GM12873 (cell line): ENCODE measurements at regions not wholly inside any gene's neighbourhood (a gene's known extent, or its start where the extent isn't known, plus 50 kb on each side); places are given as distances from the start of the nearest gene placed in this dataset.

Experiments used
- TF ChIP-seq, protein P1 (sequence below): IDR thresholded peaks from 2 replicates; pipeline ENCODE4 v1.5.1; 2012; ENCODE audit warnings: low read depth, mild to moderate bottlenecking, moderate library complexity, low read length, control low read depth; ENCODE audit not compliant: insufficient read depth; ENCODE audit errors: missing control alignments

GRCh38 chr4:179803857-179804256, 2361.6 kb upstream of the AGA start:
- TF ChIP-seq, protein P1, sequence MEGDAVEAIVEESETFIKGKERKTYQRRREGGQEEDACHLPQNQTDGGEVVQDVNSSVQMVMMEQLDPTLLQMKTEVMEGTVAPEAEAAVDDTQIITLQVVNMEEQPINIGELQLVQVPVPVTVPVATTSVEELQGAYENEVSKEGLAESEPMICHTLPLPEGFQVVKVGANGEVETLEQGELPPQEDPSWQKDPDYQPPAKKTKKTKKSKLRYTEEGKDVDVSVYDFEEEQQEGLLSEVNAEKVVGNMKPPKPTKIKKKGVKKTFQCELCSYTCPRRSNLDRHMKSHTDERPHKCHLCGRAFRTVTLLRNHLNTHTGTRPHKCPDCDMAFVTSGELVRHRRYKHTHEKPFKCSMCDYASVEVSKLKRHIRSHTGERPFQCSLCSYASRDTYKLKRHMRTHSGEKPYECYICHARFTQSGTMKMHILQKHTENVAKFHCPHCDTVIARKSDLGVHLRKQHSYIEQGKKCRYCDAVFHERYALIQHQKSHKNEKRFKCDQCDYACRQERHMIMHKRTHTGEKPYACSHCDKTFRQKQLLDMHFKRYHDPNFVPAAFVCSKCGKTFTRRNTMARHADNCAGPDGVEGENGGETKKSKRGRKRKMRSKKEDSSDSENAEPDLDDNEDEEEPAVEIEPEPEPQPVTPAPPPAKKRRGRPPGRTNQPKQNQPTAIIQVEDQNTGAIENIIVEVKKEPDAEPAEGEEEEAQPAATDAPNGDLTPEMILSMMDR: no peak

- TF ChIP-seq, protein P1: no peak
Observed at GRCh38 chr4:179804440-179804839, 2362.2 kb upstream of the AGA start.

DNA sequence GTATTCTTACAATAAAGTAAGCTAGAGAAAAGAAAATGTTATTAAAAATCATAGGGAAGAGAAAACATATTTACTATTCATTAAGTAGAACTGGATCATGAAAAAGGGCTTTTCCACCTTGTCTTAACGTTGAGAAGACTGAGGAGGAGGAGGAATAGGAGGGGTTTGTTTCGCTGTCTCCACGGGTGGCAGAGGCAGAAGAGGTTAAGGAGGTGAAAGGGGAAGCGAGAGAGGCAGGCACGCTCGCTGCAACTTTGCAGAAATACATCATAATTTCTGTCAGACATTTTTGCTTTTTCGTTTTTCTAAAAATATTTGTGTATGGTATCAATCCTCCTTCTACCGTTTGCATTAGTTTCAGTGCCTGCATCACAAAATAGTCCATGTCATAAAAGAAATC, 2375.1 kb upstream of the AGA start:
- TF ChIP-seq, protein P1: no peak

DNA sequence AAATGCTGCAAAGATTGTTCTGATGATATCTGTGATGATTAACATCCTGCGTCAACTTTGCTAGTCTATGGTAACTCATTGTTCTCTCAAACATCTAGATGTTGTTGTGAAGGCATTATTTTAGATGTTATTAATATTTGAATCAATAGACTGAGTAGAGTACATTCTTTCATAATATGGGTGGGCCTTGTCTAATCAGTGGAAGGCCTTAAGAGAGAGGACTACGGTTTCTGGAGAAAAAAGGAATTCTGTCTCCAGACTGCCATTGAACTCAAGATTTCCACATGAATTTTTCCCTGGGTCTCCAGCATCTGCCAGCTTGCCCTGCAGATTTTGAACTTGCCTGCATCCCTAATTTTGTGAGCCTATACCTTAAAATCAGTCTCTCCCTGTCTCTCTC, 2381.1 kb upstream of the AGA start:
- TF ChIP-seq, protein P1: no peak

DNA sequence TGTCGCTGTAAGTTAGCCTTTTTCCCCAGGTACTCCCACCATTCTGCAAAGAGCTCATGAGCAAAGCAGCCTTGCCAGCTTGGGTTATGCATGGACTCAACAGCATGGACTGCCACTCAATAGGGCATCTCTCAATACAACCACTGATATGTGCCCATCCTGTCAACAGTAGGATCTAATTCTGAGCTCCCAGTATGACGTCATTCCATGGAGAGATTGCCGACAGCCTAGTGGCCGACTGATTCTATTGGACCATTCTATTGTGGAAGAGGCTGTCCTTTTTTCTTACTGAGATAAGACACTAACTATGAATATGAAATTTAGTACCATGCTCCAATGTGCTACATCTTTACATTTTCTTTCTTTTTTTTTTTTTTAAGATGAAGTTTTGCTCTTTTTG, 2389.0 kb upstream of the AGA start:
- TF ChIP-seq, protein P1: no peak

DNA sequence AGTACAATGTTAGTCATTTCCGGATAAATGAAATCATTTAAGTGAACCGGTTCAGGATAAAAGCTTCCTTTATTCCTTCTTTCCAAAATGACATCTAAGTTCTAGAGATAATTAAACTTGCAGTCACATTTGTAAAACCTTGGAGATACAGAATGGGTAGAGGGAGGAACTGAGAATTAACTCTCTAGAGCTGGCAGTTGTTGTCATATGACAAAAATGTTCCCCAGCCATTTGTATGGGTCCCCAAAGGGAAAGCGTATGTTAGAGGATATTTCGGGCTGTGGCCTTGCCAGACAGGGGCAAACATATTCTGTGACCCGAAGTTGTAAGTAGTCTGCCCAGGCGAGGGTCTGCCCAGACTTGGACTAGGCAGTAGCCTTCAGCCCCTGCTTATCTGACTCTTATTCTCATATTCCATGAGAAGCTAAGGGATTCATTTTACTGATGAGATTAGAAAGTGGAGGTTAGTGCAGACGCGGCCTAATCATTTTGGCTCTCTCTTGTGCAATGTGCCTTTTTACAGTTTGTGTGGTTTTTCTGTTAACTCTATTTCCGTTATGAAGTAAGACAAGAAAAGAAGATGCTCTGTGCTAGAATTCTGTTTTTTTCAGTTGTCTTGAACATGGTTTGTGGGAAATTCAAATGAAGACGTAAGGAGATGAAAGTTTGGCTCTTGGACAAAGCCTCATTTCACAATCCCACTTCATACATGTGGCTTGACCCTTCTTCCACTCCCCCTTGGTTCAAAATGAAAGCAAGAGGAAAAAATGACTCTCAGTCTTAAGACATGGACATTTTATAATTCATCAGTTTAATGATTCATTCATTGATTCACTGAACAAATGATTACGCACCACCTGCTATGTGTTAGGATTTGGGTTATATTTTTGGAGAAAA, 2394.2 kb upstream of the AGA start:
- TF ChIP-seq, protein P1: no peak

GRCh38 chr4:179843370-179843769, 2399.8 kb upstream of the TENM3 start:
- TF ChIP-seq, protein P1: no peak
